Keratinocyte (primary cell): ENCODE measurements at regions not wholly inside any gene's neighbourhood (a gene's known extent, or its start where the extent isn't known, plus 50 kb on each side); places are given as distances from the start of the nearest gene placed in this dataset.

ENCODE experiments used
- DNase-seq: peaks from one replicate; pipeline ENCODE4 v3.0.0-alpha.2; 2011; ENCODE audit warnings: low read depth, missing footprints, low spot score
- FAIRE-seq: peaks from 2 replicates; lab custom pipeline; 2011; peaks lifted over from hg19 to GRCh38; lab: Jason Lieb, UNC
- H2AFZ ChIP-seq: 2 replicates; pipeline ENCODE4 v1.6.0; 2012; ENCODE audit warnings: low read length, control low read depth, inconsistent platforms; ENCODE audit not compliant: control insufficient read depth
- H3K27ac ChIP-seq: 2 replicates; pipeline ENCODE4 v1.5.1; 2011; ENCODE audit warnings: low read length; ENCODE audit not compliant: control insufficient read depth, insufficient read depth
- H3K27me3 ChIP-seq: 3 replicates; pipeline ENCODE4 v1.6.0; 2011; ENCODE audit warnings: low read length; ENCODE audit not compliant: control insufficient read depth, insufficient read depth; ENCODE audit errors: extremely low read depth
- H3K36me3 ChIP-seq, 2 experiments: 2 replicates in 1 of 2; 3 replicates in 1 of 2; pipeline ENCODE4 v1.5.1; 2011; ENCODE audit warnings: low read length in 2 of 2, mild to moderate bottlenecking in 1 of 2; ENCODE audit not compliant: control insufficient read depth in 2 of 2, insufficient read depth in 2 of 2; ENCODE audit errors: extremely low read depth in 1 of 2
- H3K4me1 ChIP-seq: 3 replicates; pipeline ENCODE4 v1.5.1; 2011; ENCODE audit warnings: low read length; ENCODE audit not compliant: control insufficient read depth, insufficient read depth; ENCODE audit errors: extremely low read depth
- H3K4me2 ChIP-seq: 3 replicates; pipeline ENCODE4 v1.6.0; 2011; ENCODE audit warnings: low read depth, low read length; ENCODE audit not compliant: control insufficient read depth, insufficient read depth; ENCODE audit errors: extremely low read depth
- H3K4me3 ChIP-seq, 3 experiments: fragments of 200-600 bp in 1 of 3; sonication (generic) in 1 of 3; 2 replicates in 2 of 3; 3 replicates in 1 of 3; pipeline ENCODE4 v1.5.1; 2011 to 2016; ENCODE audit warnings: low read length in 3 of 3, mild to moderate bottlenecking in 3 of 3, control low read depth in 2 of 3, inconsistent platforms in 1 of 3, low read depth in 1 of 3, mixed read lengths in 1 of 3, mixed run types in 1 of 3, moderate library complexity in 1 of 3; ENCODE audit not compliant: control insufficient read depth in 2 of 3, insufficient read depth in 2 of 3; ENCODE audit errors: extremely low read depth in 1 of 3
- H3K79me2 ChIP-seq: 2 replicates; pipeline ENCODE4 v1.6.0; 2012; ENCODE audit warnings: low read length; ENCODE audit not compliant: control insufficient read depth, insufficient read depth
- H3K9ac ChIP-seq: 3 replicates; pipeline ENCODE4 v1.6.0; 2011; ENCODE audit warnings: low read length; ENCODE audit not compliant: control insufficient read depth, insufficient read depth; ENCODE audit errors: extremely low read depth
- H3K9me1 ChIP-seq: 3 replicates; pipeline ENCODE4 v1.6.0; 2011; ENCODE audit warnings: low read length; ENCODE audit not compliant: control insufficient read depth, insufficient read depth; ENCODE audit errors: extremely low read depth
- H3K9me3 ChIP-seq: 2 replicates; pipeline ENCODE4 v1.5.1; 2012; ENCODE audit warnings: low read depth, low read length; ENCODE audit not compliant: control insufficient read depth
- H4K20me1 ChIP-seq: 3 replicates; pipeline ENCODE4 v1.6.0; 2011; ENCODE audit warnings: low read length; ENCODE audit not compliant: control insufficient read depth, insufficient read depth; ENCODE audit errors: extremely low read depth
- EZH2 ChIP-seq: IDR thresholded peaks from one replicate; pipeline ENCODE4 v1.6.1; 2012; ENCODE audit warnings: inconsistent platforms, mild to moderate bottlenecking, low read length, moderate library complexity
- dilution Hi-C: fragments of 300-500 bp; cut with MboI; formaldehyde crosslinking; loops from one replicate; pipeline ENCODE4 v1.7.0; 2020; ENCODE audit warnings: low sequenced_read_pairs; ENCODE audit not compliant: extremely low pct_ligation_motif_present
- TF ChIP-seq, protein P1 (sequence below), 3 experiments: IDR thresholded peaks in 1 of 3; conservative IDR thresholded peaks in 1 of 3; optimal IDR thresholded peaks in 1 of 3; 2 replicates in 2 of 3; 3 replicates in 1 of 3; pipeline versions ENCODE3 to v1.5.1; 2011; ENCODE audit warnings: low read length in 3 of 3, mild to moderate bottlenecking in 3 of 3, moderate library complexity in 2 of 3, control low read depth in 1 of 3, inconsistent platforms in 1 of 3; ENCODE audit not compliant: insufficient read depth in 2 of 3; ENCODE audit errors: extremely low read depth in 1 of 3

DNA sequence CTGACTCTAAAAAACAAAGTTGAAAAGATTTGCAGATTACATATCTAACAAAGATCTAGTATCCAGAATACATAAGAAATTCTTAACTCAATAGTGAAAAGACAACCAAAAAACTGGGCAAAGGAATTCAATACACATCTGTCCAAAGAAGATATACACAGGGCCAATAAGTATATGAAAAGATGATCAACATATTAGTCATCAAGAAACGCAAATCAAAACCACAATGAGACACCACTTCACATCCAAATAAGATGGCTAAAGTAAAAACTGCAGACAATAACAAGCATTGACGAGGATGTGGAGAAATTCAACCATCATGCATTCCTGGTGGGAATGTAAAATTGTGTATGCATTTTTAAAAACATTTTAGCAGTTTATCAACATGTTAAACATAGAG, 256.0 kb downstream of the EIPR1 start:
- H3K27me3 ChIP-seq = no peaks in the 10 kb centered on the region
- no peaks in the 10 kb centered on the region for H3K36me3 ChIP-seq
- dilution Hi-C loops = no loop called here
- H2AFZ ChIP-seq = no peak overlapping the region
- no peak overlapping the region for H3K4me3 ChIP-seq
- FAIRE-seq (no peak), DNase-seq (no peak)
- TF ChIP-seq, protein P1, sequence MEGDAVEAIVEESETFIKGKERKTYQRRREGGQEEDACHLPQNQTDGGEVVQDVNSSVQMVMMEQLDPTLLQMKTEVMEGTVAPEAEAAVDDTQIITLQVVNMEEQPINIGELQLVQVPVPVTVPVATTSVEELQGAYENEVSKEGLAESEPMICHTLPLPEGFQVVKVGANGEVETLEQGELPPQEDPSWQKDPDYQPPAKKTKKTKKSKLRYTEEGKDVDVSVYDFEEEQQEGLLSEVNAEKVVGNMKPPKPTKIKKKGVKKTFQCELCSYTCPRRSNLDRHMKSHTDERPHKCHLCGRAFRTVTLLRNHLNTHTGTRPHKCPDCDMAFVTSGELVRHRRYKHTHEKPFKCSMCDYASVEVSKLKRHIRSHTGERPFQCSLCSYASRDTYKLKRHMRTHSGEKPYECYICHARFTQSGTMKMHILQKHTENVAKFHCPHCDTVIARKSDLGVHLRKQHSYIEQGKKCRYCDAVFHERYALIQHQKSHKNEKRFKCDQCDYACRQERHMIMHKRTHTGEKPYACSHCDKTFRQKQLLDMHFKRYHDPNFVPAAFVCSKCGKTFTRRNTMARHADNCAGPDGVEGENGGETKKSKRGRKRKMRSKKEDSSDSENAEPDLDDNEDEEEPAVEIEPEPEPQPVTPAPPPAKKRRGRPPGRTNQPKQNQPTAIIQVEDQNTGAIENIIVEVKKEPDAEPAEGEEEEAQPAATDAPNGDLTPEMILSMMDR (optimal IDR thresholded peaks at IDR 0.05 in 1 of 3, IDR thresholded peaks at IDR 0.05 in 1 of 3, conservative IDR thresholded peaks at IDR 0.05 in 1 of 3; ENCODE audit: extremely low read depth in 1 of 3, insufficient read depth in 2 of 3, low read length in 3 of 3) = no peak
- no peak for TF ChIP-seq EZH2
- H3K27ac ChIP-seq = no peak overlapping the region
- no peaks in the 10 kb centered on the region for H3K9me1 ChIP-seq
- H3K4me2 ChIP-seq = no peak overlapping the region
- no peaks in the 10 kb centered on the region for H3K79me2 ChIP-seq
- H4K20me1 ChIP-seq = no peaks in the 10 kb centered on the region
- H3K9ac ChIP-seq = no peak overlapping the region
- H3K4me1 ChIP-seq = peaks cover 5% of the 10 kb centered on the region
- no peaks in the 10 kb centered on the region for H3K9me3 ChIP-seq

DNA sequence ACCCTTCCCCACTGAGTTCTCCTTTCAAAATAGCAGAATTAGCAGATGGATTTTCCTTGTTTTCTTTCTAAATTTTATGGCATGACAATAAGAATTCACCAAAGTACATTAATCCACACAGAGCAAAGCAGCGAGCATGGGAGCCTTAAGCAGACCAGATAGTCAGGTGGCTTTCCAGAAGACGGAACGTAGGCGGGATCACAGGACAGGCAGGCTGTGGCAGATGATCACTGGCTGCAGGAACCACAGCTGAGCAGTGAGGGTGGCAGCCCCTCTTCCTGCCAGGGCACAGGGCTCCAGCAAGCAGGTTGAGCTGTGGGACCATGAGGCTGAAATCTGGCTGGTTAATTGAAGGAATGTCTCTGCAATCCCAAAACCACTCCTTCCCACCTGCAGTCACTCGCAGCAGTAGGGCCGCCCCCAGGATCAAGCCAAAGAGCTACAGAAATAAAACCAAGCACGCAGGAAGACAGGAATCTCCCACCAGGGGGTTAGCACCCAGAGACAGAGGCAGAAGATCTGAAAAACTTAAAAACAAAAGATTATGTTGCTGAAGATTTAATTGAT, 259.9 kb downstream of the EIPR1 start:
- Histone ChIP-seq H3K79me2 (no peaks in the 10 kb centered on the region), H3K4me3 (no peak overlapping the region), H3K9ac (no peak overlapping the region), H4K20me1 (no peaks in the 10 kb centered on the region), H3K9me3 (no peaks in the 10 kb centered on the region), H3K4me2 (no peak overlapping the region), H3K27ac (no peak overlapping the region), H3K4me1 (no peaks in the 10 kb centered on the region), H3K9me1 (no peaks in the 10 kb centered on the region), H2AFZ (no peak overlapping the region), H3K36me3 (no peaks in the 10 kb centered on the region), H3K27me3 (no peaks in the 10 kb centered on the region)
- no peak for FAIRE-seq
- DNase-seq = no peak
- dilution Hi-C loops = no loop called here
- no peak for TF ChIP-seq EZH2
- TF ChIP-seq, protein P1 (optimal IDR thresholded peaks at IDR 0.05 in 1 of 3, IDR thresholded peaks at IDR 0.05 in 1 of 3, conservative IDR thresholded peaks at IDR 0.05 in 1 of 3; ENCODE audit: extremely low read depth in 1 of 3, insufficient read depth in 2 of 3, low read length in 3 of 3) = no peak
